HepG2 (cell line): ENCODE measurements at regions not wholly inside any gene's neighbourhood (a gene's known extent, or its start where the extent isn't known, plus 50 kb on each side); places are given as distances from the start of the nearest gene placed in this dataset.

Experiments used
- ATAC-seq: fragments of 200-7000 bp; cut with Tn5 transposase; 3 replicates; pipeline ENCODE4 v1.9.1; 2020; ENCODE audit warnings: mild to moderate bottlenecking, moderate library complexity
- BruUV-seq: library from RNA; stranded (reverse); fragments of 400-500 nt; replicated peaks from 2 replicates; lab custom pipeline; 2021; lab: Mats Ljungman, UMichigan
- CTCF ChIA-PET: fragments of 300-600 bp; formaldehyde crosslinking; extraction: SDS; loops from one replicate; lab custom pipeline; 2021; ENCODE audit warnings: low total read pairs, inconsistent platforms, low intra/inter-chr PET ratio; lab: Yijun Ruan, JAX
- POLR2A ChIA-PET: fragments of 350-600 bp; sonication (Branson Sonifier 250); formaldehyde crosslinking; loops from one replicate; lab custom pipeline; 2020; ENCODE audit warnings: antibody characterized with exemption, inconsistent platforms; lab: Yijun Ruan, JAX
- DNase-seq: peaks from one replicate; pipeline ENCODE4 v3.0.0-alpha.2; 2015; ENCODE audit warnings: low spot score
- FAIRE-seq: peaks from 3 replicates; lab custom pipeline; 2011; peaks lifted over from hg19 to GRCh38; lab: Jason Lieb, UNC
- H2AFZ ChIP-seq: one replicate; pipeline ENCODE4 v1.6.1; 2011; ENCODE audit warnings: low read length, inconsistent platforms
- H3K27ac ChIP-seq: fragments of 300-600 bp; 3 replicates; pipeline ENCODE4 v1.8.0; 2011; ENCODE audit warnings: mixed run types, mild to moderate bottlenecking, mixed read lengths, low read length, inconsistent platforms; ENCODE audit not compliant: insufficient read depth; ENCODE audit errors: extremely low read length
- H3K27me3 ChIP-seq, 2 experiments: fragments of 200-600 bp in 1 of 2; 2 replicates in 1 of 2; 3 replicates in 1 of 2; pipeline versions ENCODE4 v1.6.0 to v1.8.0; 2011; ENCODE audit warnings: low read length in 2 of 2, mild to moderate bottlenecking in 2 of 2, moderate library complexity in 2 of 2, inconsistent platforms in 1 of 2; ENCODE audit not compliant: insufficient read depth in 2 of 2, control insufficient read depth in 1 of 2
- H3K36me3 ChIP-seq, 2 experiments: fragments of 200-600 bp in 1 of 2; replicated peaks in 1 of 2; 2 replicates in 1 of 2; 3 replicates in 1 of 2; pipeline versions ENCODE4 v1.5.1 to v1.8.0; 2011; ENCODE audit warnings: low read length in 2 of 2, inconsistent platforms in 1 of 2; ENCODE audit not compliant: insufficient read depth in 2 of 2, control insufficient read depth in 1 of 2
- H3K4me1 ChIP-seq: 2 replicates; pipeline ENCODE4 v1.5.1; 2012; ENCODE audit warnings: low read length, inconsistent platforms; ENCODE audit not compliant: insufficient read depth
- H3K4me2 ChIP-seq: 2 replicates; pipeline ENCODE4 v1.6.0; 2011; ENCODE audit warnings: low read depth, low read length, inconsistent platforms
- H3K4me3 ChIP-seq, 3 experiments: fragments of 200-600 bp in 1 of 3; sonication (generic), shearing (Covaris generic) in 1 of 3; replicated peaks in 1 of 3; 2 replicates each; pipeline ENCODE4 v1.5.1; 2011 to 2016; ENCODE audit warnings: low read length in 3 of 3, inconsistent platforms in 2 of 3, low read depth in 2 of 3, mild to moderate bottlenecking in 2 of 3, control low read depth in 1 of 3, mixed read lengths in 1 of 3; ENCODE audit not compliant: insufficient read depth in 1 of 3
- H3K79me2 ChIP-seq: one replicate; pipeline ENCODE4 v1.6.1; 2011; ENCODE audit warnings: low read length, inconsistent platforms; ENCODE audit not compliant: insufficient read depth
- H3K9ac ChIP-seq: 2 replicates; pipeline ENCODE4 v1.6.0; 2011; ENCODE audit warnings: mild to moderate bottlenecking, low read depth, low read length, inconsistent platforms; ENCODE audit not compliant: insufficient read depth
- H3K9me3 ChIP-seq: 2 replicates; pipeline ENCODE4 v1.5.1; 2012; ENCODE audit warnings: mild to moderate bottlenecking, low read length
- H4K20me1 ChIP-seq: 2 replicates; pipeline ENCODE4 v1.6.0; 2011; ENCODE audit warnings: inconsistent platforms, mild to moderate bottlenecking, low read length, moderate library complexity; ENCODE audit not compliant: insufficient read depth
- AHR ChIP-seq: IDR thresholded peaks from 2 replicates; pipeline ENCODE4 v1.6.1; 2018; ENCODE audit warnings: missing genetic modification reagents, missing compliant biosample characterization
- BCL6 ChIP-seq: IDR thresholded peaks from 2 replicates; pipeline ENCODE4 v1.6.1; 2016; ENCODE audit warnings: missing genetic modification reagents, missing compliant biosample characterization
- CBX2 ChIP-seq, 2 experiments: fragments of 200-600 bp in 1 of 2; sonication (generic); formaldehyde crosslinking in 1 of 2; IDR thresholded peaks; 2 replicates each; pipeline versions ENCODE4 v1.7.0 to v1.8.1; 2018 to 2022; ENCODE audit warnings: low read depth in 2 of 2, low read length in 1 of 2, mild to moderate bottlenecking in 1 of 2, missing genetic modification reagents in 1 of 2
- ETV6 ChIP-seq: sonication (generic); formaldehyde crosslinking; conservative IDR thresholded peaks from 2 replicates; pipeline ENCODE4 v1.4.0; 2020; ENCODE audit warnings: missing genetic modification reagents
- MYC ChIP-seq: sonication (generic); formaldehyde crosslinking; IDR thresholded peaks from 2 replicates; pipeline ENCODE4 v1.9.0; 2021; ENCODE audit warnings: missing genetic modification reagents, borderline replicate concordance
- PAWR ChIP-seq: sonication (generic); formaldehyde crosslinking; IDR thresholded peaks from 2 replicates; pipeline ENCODE4 v1.4.0; 2020; ENCODE audit warnings: missing genetic modification reagents, mild to moderate bottlenecking, borderline replicate concordance
- PAX8 ChIP-seq: sonication (generic); formaldehyde crosslinking; IDR thresholded peaks from 2 replicates; pipeline ENCODE4 v1.8.0; 2022; ENCODE audit warnings: mild to moderate bottlenecking, missing genetic modification reagents, borderline replicate concordance
- TBP ChIP-seq: sonication (generic); formaldehyde crosslinking; IDR thresholded peaks from 2 replicates; pipeline ENCODE4 v1.5.0; 2020; ENCODE audit warnings: missing genetic modification reagents
- ZSCAN20 ChIP-seq: sonication (generic); formaldehyde crosslinking; IDR thresholded peaks from 2 replicates; pipeline ENCODE4 v1.4.0; 2020; ENCODE audit warnings: missing genetic modification reagents, mild to moderate bottlenecking, borderline replicate concordance
- WGBS: methylation state at CpG from one replicate; pipeline ENCODE4 v1.1.6; 2017; ENCODE audit warnings: low lambda C conversion rate; 5-methylcytosine and 5-hydroxymethylcytosine counted together
- in situ Hi-C: cut with HindIII; loops from 2 replicates; pipeline ENCODE4 v1.10.0; 2017; ENCODE audit warnings: low pct_unique_long_range_greater_than_20kb; ENCODE audit not compliant: extremely low pct_ligation_motif_present
- intact Hi-C: fragments of 100-400 bp; cut with micrococcal nuclease; formaldehyde crosslinking; loops from one replicate; pipeline ENCODE4 v1.10.0; 2022; ENCODE audit not compliant: unreplicated experiment
- TF ChIP-seq, protein P1 (sequence below): sonication (generic); formaldehyde crosslinking; IDR thresholded peaks from 2 replicates; pipeline ENCODE4 v1.5.0; 2020; ENCODE audit warnings: mild to moderate bottlenecking, missing genetic modification reagents, borderline replicate concordance
- TF ChIP-seq, protein P2 (sequence below): sonication (generic); formaldehyde crosslinking; IDR thresholded peaks from 2 replicates; pipeline ENCODE4 v1.8.1; 2022; ENCODE audit warnings: mild to moderate bottlenecking, missing genetic modification reagents

DNA sequence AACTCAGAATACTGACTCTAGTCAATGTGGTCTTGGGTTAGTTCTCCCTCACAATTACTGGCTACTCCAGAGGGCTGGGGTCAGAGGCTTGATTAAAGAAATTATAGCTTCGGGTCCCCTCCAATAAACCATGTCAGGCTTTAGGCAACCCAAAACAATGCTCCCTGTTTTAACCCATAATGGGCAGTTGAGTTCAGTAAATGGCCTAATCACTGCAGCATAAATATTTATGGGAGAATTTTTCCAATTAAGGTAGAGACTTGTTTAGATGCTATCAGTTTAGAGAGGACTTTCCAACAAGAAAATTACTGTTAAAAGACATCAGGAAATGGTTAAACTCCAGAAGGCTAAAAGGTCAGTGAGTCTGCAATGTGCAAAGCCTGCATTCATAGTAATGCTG is 389.2 kb upstream of the PRICKLE1 start:
- no peak for FAIRE-seq
- in situ Hi-C loops (no loop called here), intact Hi-C loops (no loop called here)
- no peak for ATAC-seq
- Histone ChIP-seq H3K27ac (no peak overlapping the region), H3K9me3 (no peaks in the 10 kb centered on the region), H3K4me2 (no peak overlapping the region), H2AFZ (no peak overlapping the region), H3K27me3 (no peaks in the 10 kb centered on the region), H3K79me2 (no peaks in the 10 kb centered on the region), H4K20me1 (no peaks in the 10 kb centered on the region), H3K4me3 (no peak overlapping the region), H3K4me1 (no peaks in the 10 kb centered on the region), H3K9ac (no peak overlapping the region), H3K36me3 (no peaks in the 10 kb centered on the region)
- CTCF ChIA-PET: no interaction called here
- no TSS peak for BruUV-seq
- 6% methylated on average over 1 of the region's 1 CpG for whole genome bisulfite sequencing
- TF ChIP-seq, protein P1, sequence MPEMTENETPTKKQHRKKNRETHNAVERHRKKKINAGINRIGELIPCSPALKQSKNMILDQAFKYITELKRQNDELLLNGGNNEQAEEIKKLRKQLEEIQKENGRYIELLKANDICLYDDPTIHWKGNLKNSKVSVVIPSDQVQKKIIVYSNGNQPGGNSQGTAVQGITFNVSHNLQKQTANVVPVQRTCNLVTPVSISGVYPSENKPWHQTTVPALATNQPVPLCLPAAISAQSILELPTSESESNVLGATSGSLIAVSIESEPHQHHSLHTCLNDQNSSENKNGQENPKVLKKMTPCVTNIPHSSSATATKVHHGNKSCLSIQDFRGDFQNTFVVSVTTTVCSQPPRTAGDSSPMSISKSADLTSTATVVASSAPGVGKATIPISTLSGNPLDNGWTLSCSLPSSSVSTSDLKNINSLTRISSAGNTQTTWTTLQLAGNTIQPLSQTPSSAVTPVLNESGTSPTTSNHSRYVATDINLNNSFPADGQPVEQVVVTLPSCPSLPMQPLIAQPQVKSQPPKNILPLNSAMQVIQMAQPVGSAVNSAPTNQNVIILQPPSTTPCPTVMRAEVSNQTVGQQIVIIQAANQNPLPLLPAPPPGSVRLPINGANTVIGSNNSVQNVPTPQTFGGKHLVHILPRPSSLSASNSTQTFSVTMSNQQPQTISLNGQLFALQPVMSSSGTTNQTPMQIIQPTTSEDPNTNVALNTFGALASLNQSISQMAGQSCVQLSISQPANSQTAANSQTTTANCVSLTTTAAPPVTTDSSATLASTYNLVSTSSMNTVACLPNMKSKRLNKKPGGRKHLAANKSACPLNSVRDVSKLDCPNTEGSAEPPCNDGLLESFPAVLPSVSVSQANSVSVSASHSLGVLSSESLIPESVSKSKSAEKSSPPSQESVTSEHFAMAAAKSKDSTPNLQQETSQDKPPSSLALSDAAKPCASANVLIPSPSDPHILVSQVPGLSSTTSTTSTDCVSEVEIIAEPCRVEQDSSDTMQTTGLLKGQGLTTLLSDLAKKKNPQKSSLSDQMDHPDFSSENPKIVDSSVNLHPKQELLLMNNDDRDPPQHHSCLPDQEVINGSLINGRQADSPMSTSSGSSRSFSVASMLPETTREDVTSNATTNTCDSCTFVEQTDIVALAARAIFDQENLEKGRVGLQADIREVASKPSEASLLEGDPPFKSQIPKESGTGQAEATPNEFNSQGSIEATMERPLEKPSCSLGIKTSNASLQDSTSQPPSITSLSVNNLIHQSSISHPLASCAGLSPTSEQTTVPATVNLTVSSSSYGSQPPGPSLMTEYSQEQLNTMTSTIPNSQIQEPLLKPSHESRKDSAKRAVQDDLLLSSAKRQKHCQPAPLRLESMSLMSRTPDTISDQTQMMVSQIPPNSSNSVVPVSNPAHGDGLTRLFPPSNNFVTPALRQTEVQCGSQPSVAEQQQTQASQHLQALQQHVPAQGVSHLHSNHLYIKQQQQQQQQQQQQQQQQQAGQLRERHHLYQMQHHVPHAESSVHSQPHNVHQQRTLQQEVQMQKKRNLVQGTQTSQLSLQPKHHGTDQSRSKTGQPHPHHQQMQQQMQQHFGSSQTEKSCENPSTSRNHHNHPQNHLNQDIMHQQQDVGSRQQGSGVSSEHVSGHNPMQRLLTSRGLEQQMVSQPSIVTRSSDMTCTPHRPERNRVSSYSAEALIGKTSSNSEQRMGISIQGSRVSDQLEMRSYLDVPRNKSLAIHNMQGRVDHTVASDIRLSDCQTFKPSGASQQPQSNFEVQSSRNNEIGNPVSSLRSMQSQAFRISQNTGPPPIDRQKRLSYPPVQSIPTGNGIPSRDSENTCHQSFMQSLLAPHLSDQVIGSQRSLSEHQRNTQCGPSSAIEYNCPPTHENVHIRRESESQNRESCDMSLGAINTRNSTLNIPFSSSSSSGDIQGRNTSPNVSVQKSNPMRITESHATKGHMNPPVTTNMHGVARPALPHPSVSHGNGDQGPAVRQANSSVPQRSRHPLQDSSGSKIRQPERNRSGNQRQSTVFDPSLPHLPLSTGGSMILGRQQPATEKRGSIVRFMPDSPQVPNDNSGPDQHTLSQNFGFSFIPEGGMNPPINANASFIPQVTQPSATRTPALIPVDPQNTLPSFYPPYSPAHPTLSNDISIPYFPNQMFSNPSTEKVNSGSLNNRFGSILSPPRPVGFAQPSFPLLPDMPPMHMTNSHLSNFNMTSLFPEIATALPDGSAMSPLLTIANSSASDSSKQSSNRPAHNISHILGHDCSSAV (CRISPR knock-in tag): no peak
- TF ChIP-seq PAWR (CRISPR knock-in tag): no peak
- no peak for TF ChIP-seq AHR (CRISPR knock-in tag)
- no peak for TF ChIP-seq BCL6
- no peak for TF ChIP-seq TBP (CRISPR knock-in tag)
- no peak for TF ChIP-seq ZSCAN20 (CRISPR knock-in tag)
- TF ChIP-seq, protein P2, sequence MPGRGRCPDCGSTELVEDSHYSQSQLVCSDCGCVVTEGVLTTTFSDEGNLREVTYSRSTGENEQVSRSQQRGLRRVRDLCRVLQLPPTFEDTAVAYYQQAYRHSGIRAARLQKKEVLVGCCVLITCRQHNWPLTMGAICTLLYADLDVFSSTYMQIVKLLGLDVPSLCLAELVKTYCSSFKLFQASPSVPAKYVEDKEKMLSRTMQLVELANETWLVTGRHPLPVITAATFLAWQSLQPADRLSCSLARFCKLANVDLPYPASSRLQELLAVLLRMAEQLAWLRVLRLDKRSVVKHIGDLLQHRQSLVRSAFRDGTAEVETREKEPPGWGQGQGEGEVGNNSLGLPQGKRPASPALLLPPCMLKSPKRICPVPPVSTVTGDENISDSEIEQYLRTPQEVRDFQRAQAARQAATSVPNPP (CRISPR knock-in tag): no peak
- no peak for TF ChIP-seq PAX8 (CRISPR knock-in tag)
- no peak for TF ChIP-seq ETV6 (CRISPR knock-in tag)
- no peak for TF ChIP-seq CBX2 (IDR thresholded peaks at IDR 0.05; ENCODE audit: low read depth, low read length)
- no peak for TF ChIP-seq CBX2 (CRISPR knock-in tag; IDR thresholded peaks at IDR 0.05; ENCODE audit: low read depth)
- no peak for TF ChIP-seq MYC (CRISPR knock-in tag)
- no peak for DNase-seq
- POLR2A ChIA-PET: no interaction called here
